ENCODE measurements at regions not wholly inside any gene's neighbourhood (a gene's known extent, or its start where the extent isn't known, plus 50 kb on each side); places are given as distances from the start of the nearest gene placed in this dataset.
A peak's percentile ranks its signal among the peaks of the same experiment; 100 is the strongest.
"Not testable (repeated sequence)": the region's sequence is repeated elsewhere in the genome, so short reads cannot be mapped to it uniquely, and the experiment has no call there.

DNA sequence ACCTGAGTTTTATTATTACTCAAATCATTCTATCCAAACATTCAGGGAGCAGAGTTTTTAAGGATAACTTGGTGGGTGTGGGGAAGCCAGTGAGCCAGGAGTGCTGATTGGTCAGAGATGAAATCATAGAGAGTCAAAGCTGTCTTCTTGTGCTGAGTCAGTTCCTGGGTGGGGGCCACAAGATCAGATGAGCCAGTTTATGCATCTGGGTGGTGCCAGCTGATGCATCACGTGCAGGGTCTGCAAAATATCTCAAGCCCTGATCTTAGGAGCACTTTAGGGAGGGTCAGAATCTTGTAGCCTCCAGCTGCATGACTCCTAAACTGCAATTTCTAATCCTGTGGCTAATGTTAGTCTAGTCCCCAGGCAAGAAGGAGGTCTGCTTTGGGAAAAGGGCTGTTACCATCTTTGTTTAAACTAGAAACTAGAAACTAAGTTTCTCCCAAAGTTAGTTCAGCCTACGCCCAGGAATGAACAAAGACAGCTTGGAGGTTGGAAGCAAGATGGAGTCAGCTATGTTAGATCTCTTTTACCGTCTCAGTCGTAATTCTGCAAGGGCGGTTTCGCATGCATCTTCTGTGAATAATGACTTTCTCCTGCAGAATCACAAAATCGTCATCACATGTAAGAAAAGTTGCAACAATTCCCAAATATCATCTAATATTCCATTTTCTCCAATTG is 97.5 kb downstream of the ZNF664 start:
- not testable (repeated sequence) for H3K36me3 ChIP-seq (ENCODE audit: insufficient read depth, low read length)

GRCh38 chr12:124071075-124071443 is 98.0 kb downstream of the ZNF664 start:
- Histone ChIP-seq H2AFZ (ENCODE audit: low read length) (no peak overlapping the region), H3K4me3 (ENCODE audit: insufficient read depth, low read length) (no peak overlapping the region), H3K79me2 (ENCODE audit: insufficient read depth, low read length) (no peaks in the 10 kb centered on the region), H3K27me3 (ENCODE audit: insufficient read depth, low read length) (no peaks in the 10 kb centered on the region), H3K4me1 (ENCODE audit: insufficient read depth, low read length) (no peaks in the 10 kb centered on the region), H4K20me1 (ENCODE audit: insufficient read depth, low read length) (no peaks in the 10 kb centered on the region), H3K27ac (ENCODE audit: low read depth, low read length) (no peak overlapping the region), H3K9me3 (ENCODE audit: low read depth, low read length) (peaks cover 3% of the 10 kb centered on the region), H3K4me2 (ENCODE audit: insufficient read depth, low read length) (no peak overlapping the region), H3K36me3 (ENCODE audit: insufficient read depth, low read length) (no peaks in the 10 kb centered on the region)
- DNase-seq (ENCODE audit: insufficient read length, low spot score, missing footprints): peak; percentile 57
- TF ChIP-seq CTCF (IDR thresholded peaks at IDR 0.05; ENCODE audit: extremely low read depth, low read depth, low read length): no peak

More for the DNA sequence above, 97.5 kb downstream of the ZNF664 start:
- not testable (repeated sequence) for H3K4me3 ChIP-seq (ENCODE audit: insufficient read depth, low read length); H3K27me3 ChIP-seq (ENCODE audit: insufficient read depth, low read length); H3K9me3 ChIP-seq (ENCODE audit: low read depth, low read length); H3K4me1 ChIP-seq (ENCODE audit: insufficient read depth, low read length); DNase-seq (ENCODE audit: insufficient read length, low spot score, missing footprints); H2AFZ ChIP-seq (ENCODE audit: low read length); H4K20me1 ChIP-seq (ENCODE audit: insufficient read depth, low read length); H3K4me2 ChIP-seq (ENCODE audit: insufficient read depth, low read length); H3K79me2 ChIP-seq (ENCODE audit: insufficient read depth, low read length); H3K27ac ChIP-seq (ENCODE audit: low read depth, low read length)

- peak overlapping the region; percentile 45 for H3K4me2 ChIP-seq (ENCODE audit: insufficient read depth, low read length)
- no peak overlapping the region for H3K4me3 ChIP-seq (ENCODE audit: insufficient read depth, low read length)
- no peaks in the 10 kb centered on the region for H3K4me1 ChIP-seq (ENCODE audit: insufficient read depth, low read length)
- no peak overlapping the region for H2AFZ ChIP-seq (ENCODE audit: low read length)
- no peak for DNase-seq (ENCODE audit: insufficient read length, low spot score, missing footprints)
- TF ChIP-seq CTCF (IDR thresholded peaks at IDR 0.05; ENCODE audit: extremely low read depth, low read depth, low read length): no peak
- no peaks in the 10 kb centered on the region for H4K20me1 ChIP-seq (ENCODE audit: insufficient read depth, low read length)
- no peaks in the 10 kb centered on the region for H3K79me2 ChIP-seq (ENCODE audit: insufficient read depth, low read length)
- H3K27me3 ChIP-seq (ENCODE audit: insufficient read depth, low read length): no peaks in the 10 kb centered on the region
- no peaks in the 10 kb centered on the region for H3K9me3 ChIP-seq (ENCODE audit: low read depth, low read length)
- no peaks in the 10 kb centered on the region for H3K36me3 ChIP-seq (ENCODE audit: insufficient read depth, low read length)
- no peak overlapping the region for H3K27ac ChIP-seq (ENCODE audit: low read depth, low read length)
These were observed 100.5 kb downstream of the ZNF664 start for GRCh38 chr12:124073356-124074035.

DNA sequence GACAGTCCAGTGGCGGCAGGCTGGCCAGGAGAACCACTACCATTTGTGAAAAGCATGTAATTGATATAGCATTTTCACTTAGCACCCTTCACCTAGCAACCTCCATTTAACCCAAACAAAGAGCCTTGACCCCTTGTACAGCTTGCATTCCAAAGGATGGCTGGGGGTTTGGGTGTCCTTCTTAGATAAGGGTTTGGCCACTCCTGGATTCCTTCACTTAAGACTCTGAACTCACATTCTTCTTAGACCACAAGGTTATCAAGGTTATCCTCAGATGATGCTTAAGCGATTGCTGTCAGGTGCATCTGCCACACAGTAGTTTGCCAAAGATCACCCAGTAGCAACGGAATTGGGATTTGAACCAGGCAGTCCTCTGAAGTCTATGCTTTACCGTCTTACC is 102.8 kb downstream of the ZNF664 start:
- H3K9me3 ChIP-seq (ENCODE audit: low read depth, low read length): no peaks in the 10 kb centered on the region
- H3K79me2 ChIP-seq (ENCODE audit: insufficient read depth, low read length): no peaks in the 10 kb centered on the region
- no peak for TF ChIP-seq CTCF (IDR thresholded peaks at IDR 0.05; ENCODE audit: extremely low read depth, low read depth, low read length)
- no peaks in the 10 kb centered on the region for H4K20me1 ChIP-seq (ENCODE audit: insufficient read depth, low read length)
- H3K36me3 ChIP-seq (ENCODE audit: insufficient read depth, low read length): no peaks in the 10 kb centered on the region
- H3K4me1 ChIP-seq (ENCODE audit: insufficient read depth, low read length): no peaks in the 10 kb centered on the region
- H3K27ac ChIP-seq (ENCODE audit: low read depth, low read length): no peak overlapping the region
- DNase-seq (ENCODE audit: insufficient read length, low spot score, missing footprints): no peak
- no peak overlapping the region for H2AFZ ChIP-seq (ENCODE audit: low read length)
- H3K4me2 ChIP-seq (ENCODE audit: insufficient read depth, low read length): no peak overlapping the region
- no peak overlapping the region for H3K4me3 ChIP-seq (ENCODE audit: insufficient read depth, low read length)
- H3K27me3 ChIP-seq (ENCODE audit: insufficient read depth, low read length): no peaks in the 10 kb centered on the region
